ENCODE measurements at regions not wholly inside any gene's neighbourhood (a gene's known extent, or its start where the extent isn't known, plus 50 kb on each side); places are given as distances from the start of the nearest gene placed in this dataset.
A peak's percentile ranks its signal among the peaks of the same experiment; 100 is the strongest.

DNA sequence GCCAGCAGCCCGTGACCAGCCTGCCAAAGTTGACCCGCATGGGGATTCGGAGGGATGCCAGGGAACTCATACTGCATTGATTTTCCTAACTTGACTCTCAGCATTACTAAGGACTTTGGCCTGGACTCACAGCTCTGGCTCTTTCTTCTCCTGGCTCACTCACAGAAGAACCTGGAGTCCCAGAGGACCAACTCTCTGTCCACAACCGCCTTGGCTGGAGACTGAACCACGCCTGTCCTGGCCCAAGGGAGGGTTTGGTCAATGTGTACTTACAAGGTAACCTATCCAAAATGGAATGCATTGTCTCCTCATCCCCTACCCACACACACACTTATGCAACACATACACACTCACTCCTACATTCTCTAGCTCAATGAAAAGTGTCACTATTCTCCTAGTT lies 135.6 kb upstream of the KLHL29 start:
- H3K36me3 ChIP-seq (ENCODE audit: insufficient read depth, low read length) = no peaks in the 10 kb centered on the region
- no peak overlapping the region for H3K27ac ChIP-seq
- H3K9me3 ChIP-seq (ENCODE audit: low read depth, low read length) = no peaks in the 10 kb centered on the region
- no peak overlapping the region for H3K4me3 ChIP-seq
- no peak for TF ChIP-seq EZH2 (IDR thresholded peaks at IDR 0.05)
- TF ChIP-seq POLR2AphosphoS5 (IDR thresholded peaks at IDR 0.05; ENCODE audit: borderline replicate concordance, low read depth, low read length) = no peak
- TF ChIP-seq FOXP2 (optimal IDR thresholded peaks at IDR 0.05; ENCODE audit: control extremely low read depth, extremely low read length, insufficient read depth) = no peak
- DNase-seq (ENCODE audit: low read depth, low spot score) = no peak
- H3K9ac ChIP-seq (ENCODE audit: insufficient read length) = no peak overlapping the region

DNA sequence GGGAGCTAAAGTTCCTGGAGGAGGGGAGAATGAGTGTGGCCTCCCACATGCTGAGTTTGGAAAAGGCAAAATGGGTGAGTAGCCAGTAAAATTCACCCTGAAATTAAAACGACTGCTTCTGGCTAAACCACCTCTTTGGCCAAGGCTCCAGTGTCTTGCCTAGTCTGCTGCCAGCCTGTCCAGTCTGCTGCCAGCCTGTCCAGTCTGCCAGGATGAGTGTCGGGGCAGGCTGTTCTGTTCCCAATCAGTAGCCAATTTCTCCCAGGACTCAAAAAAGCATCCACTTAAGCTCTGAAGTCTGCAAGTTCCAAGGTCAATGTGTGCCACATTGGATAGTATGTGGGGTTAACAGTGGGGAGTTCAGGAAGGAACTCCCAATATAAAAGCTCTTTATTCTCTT lies 134.6 kb upstream of the KLHL29 start:
- no peak overlapping the region for H3K27ac ChIP-seq
- no peak overlapping the region for H3K4me3 ChIP-seq
- no peaks in the 10 kb centered on the region for H3K9me3 ChIP-seq (ENCODE audit: low read depth, low read length)
- DNase-seq (ENCODE audit: low read depth, low spot score) = no peak
- TF ChIP-seq EZH2 (IDR thresholded peaks at IDR 0.05) = no peak
- TF ChIP-seq POLR2AphosphoS5 (IDR thresholded peaks at IDR 0.05; ENCODE audit: borderline replicate concordance, low read depth, low read length) = no peak
- TF ChIP-seq FOXP2 (optimal IDR thresholded peaks at IDR 0.05; ENCODE audit: control extremely low read depth, extremely low read length, insufficient read depth) = no peak
- H3K9ac ChIP-seq (ENCODE audit: insufficient read length) = no peak overlapping the region
- no peaks in the 10 kb centered on the region for H3K36me3 ChIP-seq (ENCODE audit: insufficient read depth, low read length)

DNA sequence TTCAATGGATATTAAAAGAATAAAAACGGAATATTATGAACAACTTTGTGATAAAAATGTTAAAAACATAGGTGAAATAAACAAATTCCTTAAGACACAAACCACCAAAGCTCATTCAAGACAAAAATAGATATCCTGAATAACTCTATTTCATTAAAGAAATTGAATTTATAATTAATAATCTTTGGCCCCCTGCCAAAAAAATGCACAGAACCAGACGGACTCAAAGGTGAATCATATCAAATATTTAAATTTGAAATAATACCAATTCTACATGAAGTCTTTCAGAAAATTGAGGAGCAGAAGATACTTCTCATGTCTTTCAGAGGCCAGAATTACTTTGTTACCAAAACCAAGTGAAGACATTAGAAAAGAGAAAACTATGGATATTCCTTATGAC lies 128.3 kb upstream of the KLHL29 start:
- TF ChIP-seq POLR2AphosphoS5 (IDR thresholded peaks at IDR 0.05; ENCODE audit: borderline replicate concordance, low read depth, low read length) = no peak
- TF ChIP-seq FOXP2 (optimal IDR thresholded peaks at IDR 0.05; ENCODE audit: control extremely low read depth, extremely low read length, insufficient read depth) = no peak
- no peak for TF ChIP-seq EZH2 (IDR thresholded peaks at IDR 0.05)
- DNase-seq (ENCODE audit: low read depth, low spot score) = no peak
- Histone ChIP-seq H3K9ac (ENCODE audit: insufficient read length) (no peak overlapping the region), H3K9me3 (ENCODE audit: low read depth, low read length) (no peaks in the 10 kb centered on the region), H3K4me3 (no peak overlapping the region), H3K36me3 (ENCODE audit: insufficient read depth, low read length) (no peaks in the 10 kb centered on the region), H3K27ac (no peak overlapping the region)

DNA sequence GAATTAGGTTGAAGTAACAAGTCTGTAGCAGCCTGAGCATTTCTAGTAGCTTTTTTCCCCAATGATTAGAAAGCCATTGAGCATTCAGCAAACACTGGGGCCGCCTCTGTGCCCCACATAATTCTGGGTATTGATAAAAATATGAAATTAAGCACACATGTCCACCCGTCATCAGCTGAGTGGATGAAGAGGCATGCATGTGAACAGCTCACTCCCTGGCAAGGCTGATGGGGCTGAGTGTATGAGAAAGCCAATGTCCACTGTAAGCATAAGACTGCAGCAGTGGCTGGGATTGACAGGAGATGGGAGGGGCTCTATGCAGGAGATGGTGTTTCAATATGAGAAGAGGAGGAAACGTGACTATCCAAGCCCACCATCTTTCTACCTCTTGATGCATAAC lies 124.4 kb upstream of the KLHL29 start:
- no peak overlapping the region for H3K4me3 ChIP-seq
- no peak for DNase-seq (ENCODE audit: low read depth, low spot score)
- H3K27ac ChIP-seq = no peak overlapping the region
- no peaks in the 10 kb centered on the region for H3K36me3 ChIP-seq (ENCODE audit: insufficient read depth, low read length)
- TF ChIP-seq EZH2 (IDR thresholded peaks at IDR 0.05) (no peak), POLR2AphosphoS5 (IDR thresholded peaks at IDR 0.05; ENCODE audit: borderline replicate concordance, low read depth, low read length) (no peak), FOXP2 (optimal IDR thresholded peaks at IDR 0.05; ENCODE audit: control extremely low read depth, extremely low read length, insufficient read depth) (no peak)
- H3K9ac ChIP-seq (ENCODE audit: insufficient read length) = no peak overlapping the region
- H3K9me3 ChIP-seq (ENCODE audit: low read depth, low read length) = no peaks in the 10 kb centered on the region

DNA sequence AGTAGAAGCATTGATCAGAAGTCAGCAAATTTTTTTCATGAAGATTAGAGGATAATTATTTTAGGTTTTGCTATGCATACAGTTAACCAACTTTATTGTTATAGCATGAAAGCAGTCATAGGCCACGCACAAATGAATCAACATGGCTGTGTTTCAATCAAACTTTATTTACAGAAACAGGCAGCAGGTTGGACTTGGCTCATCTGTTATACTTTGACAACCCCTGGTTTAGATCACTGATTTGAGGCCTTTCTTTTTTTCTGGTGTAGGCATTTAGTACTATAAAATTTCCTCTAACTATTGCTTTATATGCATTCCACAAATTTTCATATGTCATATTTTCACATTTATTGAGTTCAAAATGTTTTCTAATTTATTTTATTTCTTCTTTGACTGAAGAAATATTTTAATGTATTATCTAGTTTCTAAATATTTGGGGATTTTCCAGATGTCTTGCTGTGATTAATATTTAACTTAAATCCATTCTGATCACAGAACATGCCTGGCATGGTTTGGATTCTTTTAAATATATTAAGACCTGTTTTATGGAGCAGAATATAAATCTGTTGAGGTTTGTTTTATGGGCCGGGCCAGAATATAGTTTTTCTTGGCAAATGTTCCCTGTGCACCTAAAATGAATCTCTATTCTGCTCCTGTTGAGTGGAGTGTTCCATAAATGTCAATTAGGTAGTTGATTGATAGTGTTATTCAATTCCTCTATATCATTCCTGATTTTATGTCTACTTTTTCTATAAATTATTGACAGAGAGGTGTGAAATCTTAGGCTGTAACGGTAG lies 116.3 kb upstream of the KLHL29 start:
- 0 out of 2 replicates have a peak overlapping the region, but pooled peaks have one; percentile 38 for H3K4me3 ChIP-seq
- TF ChIP-seq FOXP2 (optimal IDR thresholded peaks at IDR 0.05; ENCODE audit: control extremely low read depth, extremely low read length, insufficient read depth) = no peak
- TF ChIP-seq POLR2AphosphoS5 (IDR thresholded peaks at IDR 0.05; ENCODE audit: borderline replicate concordance, low read depth, low read length) = no peak
- no peak for TF ChIP-seq EZH2 (IDR thresholded peaks at IDR 0.05)
- DNase-seq (ENCODE audit: low read depth, low spot score) = peak; percentile 8
- peak overlapping the region; percentile 52; the same call in 1 of the 2 replicates for H3K27ac ChIP-seq
- H3K9me3 ChIP-seq (ENCODE audit: low read depth, low read length) = no peaks in the 10 kb centered on the region
- no peak overlapping the region for H3K9ac ChIP-seq (ENCODE audit: insufficient read length)
- H3K36me3 ChIP-seq (ENCODE audit: insufficient read depth, low read length) = no peaks in the 10 kb centered on the region

DNA sequence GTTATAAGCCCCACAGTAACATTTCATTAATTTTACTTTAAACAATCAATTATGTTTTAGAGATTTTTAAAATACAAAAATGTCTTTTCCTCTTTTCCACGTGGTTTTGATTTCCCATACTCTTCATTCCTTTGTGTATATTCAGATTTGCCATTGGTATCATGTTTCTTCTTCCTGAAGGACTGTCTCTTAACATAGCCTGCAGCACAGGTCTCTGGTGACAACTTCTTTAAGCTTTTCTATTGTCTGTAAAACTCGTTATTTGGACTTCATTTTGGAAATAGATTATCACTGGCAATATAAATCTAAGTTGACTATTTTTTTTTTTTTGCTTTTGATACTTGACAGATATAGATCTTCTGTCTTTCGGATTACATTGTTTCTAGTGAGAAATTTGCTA lies 115.2 kb upstream of the KLHL29 start:
- peak overlapping the region; percentile 37; the same call in 1 of the 2 replicates for H3K4me3 ChIP-seq
- H3K9ac ChIP-seq (ENCODE audit: insufficient read length) = no peak overlapping the region
- TF ChIP-seq EZH2 (IDR thresholded peaks at IDR 0.05) (no peak), POLR2AphosphoS5 (IDR thresholded peaks at IDR 0.05; ENCODE audit: borderline replicate concordance, low read depth, low read length) (no peak), FOXP2 (optimal IDR thresholded peaks at IDR 0.05; ENCODE audit: control extremely low read depth, extremely low read length, insufficient read depth) (no peak)
- H3K27ac ChIP-seq = peak overlapping the region; percentile 35; the same call in 1 of the 2 replicates
- H3K36me3 ChIP-seq (ENCODE audit: insufficient read depth, low read length) = no peaks in the 10 kb centered on the region
- no peaks in the 10 kb centered on the region for H3K9me3 ChIP-seq (ENCODE audit: low read depth, low read length)
- DNase-seq (ENCODE audit: low read depth, low spot score) = no peak

DNA sequence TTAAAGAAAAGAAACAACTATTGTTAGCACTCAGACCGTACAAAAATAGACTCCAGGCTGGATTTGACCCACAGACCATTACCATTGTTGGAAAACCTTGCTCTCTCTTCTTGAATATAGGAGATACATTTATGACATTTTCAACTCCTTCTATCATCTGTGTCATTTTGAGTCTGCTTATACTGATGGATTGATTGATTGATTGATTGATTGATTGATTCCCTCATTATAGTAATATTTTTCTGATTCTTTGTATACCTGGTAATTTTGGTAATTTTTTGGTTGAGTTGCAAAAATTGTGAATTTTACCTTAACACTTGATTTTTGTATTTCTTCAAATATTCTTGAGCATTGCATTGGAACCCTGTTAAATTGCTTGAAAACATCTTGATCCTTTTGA lies 114.2 kb upstream of the KLHL29 start:
- no peaks in the 10 kb centered on the region for H3K9me3 ChIP-seq (ENCODE audit: low read depth, low read length)
- H3K36me3 ChIP-seq (ENCODE audit: insufficient read depth, low read length) = no peaks in the 10 kb centered on the region
- no peak overlapping the region for H3K9ac ChIP-seq (ENCODE audit: insufficient read length)
- no peak overlapping the region for H3K27ac ChIP-seq
- no peak overlapping the region for H3K4me3 ChIP-seq
- TF ChIP-seq FOXP2 (optimal IDR thresholded peaks at IDR 0.05; ENCODE audit: control extremely low read depth, extremely low read length, insufficient read depth) (no peak), EZH2 (IDR thresholded peaks at IDR 0.05) (no peak), POLR2AphosphoS5 (IDR thresholded peaks at IDR 0.05; ENCODE audit: borderline replicate concordance, low read depth, low read length) (no peak)
- no peak for DNase-seq (ENCODE audit: low read depth, low spot score)

DNA sequence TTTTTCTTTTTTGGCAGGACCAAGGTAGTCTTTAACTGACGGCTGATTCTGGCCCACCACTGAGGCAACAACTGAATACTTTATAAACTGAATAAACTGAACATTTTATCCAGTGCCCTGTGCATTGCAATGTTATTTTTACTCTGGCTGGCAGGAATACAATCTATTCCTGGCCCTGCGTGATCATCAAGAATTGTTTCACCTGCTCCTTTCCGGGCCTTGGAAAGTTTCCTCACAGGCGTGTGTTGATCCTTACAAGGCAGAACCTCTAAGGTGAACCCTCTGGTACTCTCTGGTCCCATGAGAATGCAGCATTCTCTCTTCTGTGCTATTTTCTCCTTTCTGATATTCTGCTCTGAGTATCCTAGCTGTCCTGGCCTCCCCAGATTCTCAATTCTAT lies 113.7 kb upstream of the KLHL29 start:
- Histone ChIP-seq H3K9me3 (ENCODE audit: low read depth, low read length) (no peaks in the 10 kb centered on the region), H3K27ac (no peak overlapping the region), H3K9ac (ENCODE audit: insufficient read length) (no peak overlapping the region), H3K36me3 (ENCODE audit: insufficient read depth, low read length) (no peaks in the 10 kb centered on the region), H3K4me3 (no peak overlapping the region)
- TF ChIP-seq POLR2AphosphoS5 (IDR thresholded peaks at IDR 0.05; ENCODE audit: borderline replicate concordance, low read depth, low read length) = no peak
- no peak for DNase-seq (ENCODE audit: low read depth, low spot score)

DNA sequence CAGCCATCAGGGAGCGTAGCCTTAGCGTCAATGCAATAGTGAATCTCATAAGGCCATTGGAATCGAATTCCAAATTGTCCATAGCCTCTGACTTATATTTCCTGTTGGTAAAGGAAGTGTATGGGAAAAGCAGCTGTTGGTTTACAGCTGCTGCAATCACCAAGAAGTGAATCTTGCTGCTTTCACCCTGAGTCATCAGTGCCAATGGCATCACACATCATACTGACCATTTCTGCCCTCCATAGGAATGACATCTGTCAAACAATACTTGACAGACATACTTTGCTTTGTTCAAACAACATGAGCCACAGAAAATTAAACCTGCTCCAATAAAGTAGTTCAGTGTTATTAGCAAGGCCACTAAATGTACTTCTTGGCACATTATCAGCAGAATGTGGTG lies 111.2 kb upstream of the KLHL29 start:
- no peak for DNase-seq (ENCODE audit: low read depth, low spot score)
- no peaks in the 10 kb centered on the region for H3K9me3 ChIP-seq (ENCODE audit: low read depth, low read length)
- H3K9ac ChIP-seq (ENCODE audit: insufficient read length) = no peak overlapping the region
- no peak overlapping the region for H3K27ac ChIP-seq
- TF ChIP-seq EZH2 (IDR thresholded peaks at IDR 0.05) = no peak
- TF ChIP-seq FOXP2 (optimal IDR thresholded peaks at IDR 0.05; ENCODE audit: control extremely low read depth, extremely low read length, insufficient read depth) = no peak
- TF ChIP-seq POLR2AphosphoS5 (IDR thresholded peaks at IDR 0.05; ENCODE audit: borderline replicate concordance, low read depth, low read length) = no peak
- no peak overlapping the region for H3K4me3 ChIP-seq
- no peaks in the 10 kb centered on the region for H3K36me3 ChIP-seq (ENCODE audit: insufficient read depth, low read length)

Data from SK-N-MC (cell line).